Cardiac septum (tissue), 1 donor: ENCODE measurements at regions not wholly inside any gene's neighbourhood (a gene's known extent, or its start where the extent isn't known, plus 50 kb on each side); places are given as distances from the start of the nearest gene placed in this dataset.
"Not testable (repeated sequence)": the region's sequence is repeated elsewhere in the genome, so short reads cannot be mapped to it uniquely, and the experiment has no call there.

Experiments
- DNase-seq: peaks from one replicate; pipeline ENCODE4 v3.0.0-alpha.2; 2020; ENCODE audit warnings: low spot score
- intact Hi-C: fragments of 100-400 bp; cut with DNase I; formaldehyde crosslinking; loops from one replicate; pipeline ENCODE4 v1.14.0; 2022
- donor health status: DM: no; HTN: no; CAD: no.

DNA sequence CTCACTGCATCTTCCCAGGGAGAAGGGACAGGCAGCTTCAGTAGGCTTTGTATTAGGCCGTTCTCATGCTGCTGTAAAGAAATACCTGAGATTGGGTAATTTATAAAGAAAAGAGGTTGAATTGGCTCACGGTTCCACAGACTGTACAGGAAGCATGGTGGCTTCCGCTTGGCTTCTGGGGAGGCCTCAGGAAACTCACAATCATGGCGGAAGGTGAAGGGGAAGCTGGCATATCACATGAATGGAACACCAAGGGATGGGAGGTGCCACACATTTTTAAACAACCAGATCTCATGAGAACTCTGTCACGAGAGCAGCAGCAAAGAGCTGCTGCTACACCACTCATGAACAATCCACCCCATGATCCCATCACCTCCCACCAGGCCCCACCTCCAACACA lies 182.2 kb upstream of the SFSWAP start:
- intact Hi-C loops = no loop called here
- no peak for DNase-seq

DNA sequence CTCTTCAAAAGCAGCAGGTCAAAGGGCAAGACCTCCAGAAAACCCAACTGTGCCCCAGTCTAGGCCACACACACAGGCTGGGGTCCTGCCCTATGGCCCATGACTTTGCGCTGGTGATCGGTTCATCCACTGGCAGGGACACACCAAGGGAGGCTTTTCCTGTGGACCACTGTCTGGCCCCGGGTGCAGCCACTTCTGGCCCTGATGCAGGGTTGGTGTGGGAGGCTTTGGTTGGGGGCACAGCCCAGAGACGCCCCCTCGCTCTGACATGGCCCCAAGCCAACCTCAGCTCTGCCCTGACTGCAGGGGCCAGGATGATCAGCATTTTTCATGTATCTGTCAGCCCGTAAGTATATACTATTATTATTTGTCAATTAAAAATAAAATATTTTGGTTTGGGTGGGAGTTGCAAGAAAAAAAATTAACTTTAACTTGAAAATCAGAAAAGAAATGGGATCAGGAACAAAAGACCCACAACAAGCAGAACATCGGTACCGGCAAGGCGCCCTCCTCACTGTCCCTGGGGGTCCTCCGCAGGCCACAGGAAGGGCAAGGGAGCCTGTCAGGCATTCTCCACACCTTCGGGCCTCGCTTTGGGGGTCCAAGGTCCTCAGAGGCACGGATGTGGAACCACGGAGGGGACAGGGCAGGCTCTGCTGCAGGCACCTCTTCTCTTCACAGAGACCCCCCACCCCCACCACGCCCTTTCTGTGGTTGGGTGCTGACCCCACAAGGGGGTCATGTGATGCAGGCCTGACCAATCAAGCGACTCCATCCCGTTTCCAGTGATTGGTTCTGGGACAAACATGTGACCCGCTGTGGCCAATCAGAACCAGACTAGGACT lies 181.5 kb upstream of the SFSWAP start:
- peak; percentile 51 for DNase-seq
- intact Hi-C loops = no loop called here

DNA sequence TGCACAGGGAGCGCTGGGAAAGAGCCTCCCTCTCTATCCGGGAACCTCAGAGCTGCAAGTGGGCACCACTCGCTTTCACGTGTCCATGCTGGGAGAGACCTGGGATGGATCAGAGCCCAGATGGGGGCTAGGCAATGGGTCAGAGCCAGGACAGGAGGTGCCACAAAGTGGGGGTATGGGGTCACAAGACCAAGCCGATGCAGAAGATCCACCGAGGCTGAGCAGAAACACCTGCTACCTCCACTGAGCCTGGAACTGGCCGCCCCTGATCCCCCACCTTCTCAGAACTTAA lies 180.9 kb upstream of the SFSWAP start:
- intact Hi-C loops = no loop called here
- DNase-seq = peak; percentile 36

DNA sequence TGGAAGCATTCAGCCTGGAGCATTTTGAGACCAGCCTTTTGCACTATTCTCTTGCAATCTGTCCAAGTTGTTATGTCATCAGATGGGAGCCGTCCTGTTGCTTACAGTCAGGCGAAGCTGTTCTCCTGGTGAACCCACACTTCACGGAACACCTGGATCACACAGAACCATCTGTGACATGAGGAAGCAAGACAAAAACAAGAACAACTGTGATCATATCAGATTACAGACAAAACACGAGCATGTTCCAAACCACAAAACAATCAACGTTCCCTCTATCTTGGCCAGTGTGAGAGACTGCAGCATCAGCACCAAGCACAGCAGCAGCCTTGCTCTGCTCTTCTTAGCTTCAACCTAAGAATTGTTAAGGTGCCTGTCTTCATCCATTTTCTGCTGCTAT lies 180.5 kb upstream of the SFSWAP start:
- no peak for DNase-seq
- intact Hi-C loops = no loop called here

DNA sequence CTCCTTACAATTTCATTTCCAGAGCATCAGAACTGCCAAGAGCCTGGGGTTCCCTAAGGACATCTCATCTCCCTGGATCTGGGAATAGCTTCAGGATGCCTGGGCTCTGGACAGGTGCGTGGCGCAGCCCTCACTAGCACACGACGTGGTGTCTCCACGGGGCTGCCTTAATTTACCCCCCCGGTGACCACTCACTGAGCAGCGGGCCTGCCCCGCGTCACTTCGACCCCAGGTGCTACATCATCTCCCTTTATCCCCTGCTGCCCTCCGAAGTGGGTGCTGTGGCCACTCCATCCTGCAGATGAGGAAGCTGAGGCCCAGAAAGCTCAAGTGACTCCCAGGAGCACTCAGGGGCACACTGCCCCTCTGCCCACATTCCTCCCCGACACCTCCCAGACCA lies 177.8 kb upstream of the SFSWAP start:
- peak; percentile 20 for DNase-seq
- intact Hi-C loops = no loop called here

DNA sequence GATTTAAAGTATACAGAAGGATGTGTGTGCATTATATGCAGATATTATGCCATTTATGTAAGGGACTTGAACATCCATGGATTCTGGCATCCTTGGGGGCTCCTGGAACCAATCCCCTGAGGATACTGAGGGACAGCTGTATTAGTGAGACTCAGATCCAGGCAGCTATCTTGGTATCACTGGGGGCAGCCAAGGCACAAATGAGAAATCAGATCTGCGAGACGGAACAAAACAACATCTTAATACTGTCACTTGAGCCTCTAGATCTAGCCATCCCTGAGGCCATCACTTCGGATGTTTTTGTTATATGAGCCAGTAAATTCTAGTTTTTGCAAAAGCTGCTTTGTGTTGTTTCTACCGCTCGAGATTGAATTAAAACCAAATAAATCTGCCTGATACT lies 175.1 kb upstream of the SFSWAP start:
- intact Hi-C loops = no loop called here
- DNase-seq = peak; percentile 3

DNA sequence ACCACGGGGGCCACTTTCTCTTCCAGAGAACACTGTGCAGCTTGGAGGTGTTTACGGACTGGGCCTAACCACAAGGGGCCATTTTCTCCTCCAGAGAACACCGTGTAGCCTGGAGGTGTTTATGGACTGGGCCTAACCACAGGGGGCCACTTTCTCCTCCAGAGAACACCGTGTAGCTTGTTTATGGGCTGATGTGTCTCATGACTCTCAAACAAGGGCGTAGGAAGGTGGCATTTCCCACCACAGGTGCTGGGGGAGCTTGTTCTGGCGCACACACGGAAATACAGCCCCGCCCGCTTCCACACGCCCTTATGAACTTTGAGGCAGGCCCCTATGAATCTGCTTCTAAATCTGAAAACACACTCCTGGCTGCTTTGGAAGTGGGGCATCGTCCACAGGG lies 174.6 kb upstream of the SFSWAP start:
- DNase-seq = peak; percentile 63
- intact Hi-C loops = no loop called here

DNA sequence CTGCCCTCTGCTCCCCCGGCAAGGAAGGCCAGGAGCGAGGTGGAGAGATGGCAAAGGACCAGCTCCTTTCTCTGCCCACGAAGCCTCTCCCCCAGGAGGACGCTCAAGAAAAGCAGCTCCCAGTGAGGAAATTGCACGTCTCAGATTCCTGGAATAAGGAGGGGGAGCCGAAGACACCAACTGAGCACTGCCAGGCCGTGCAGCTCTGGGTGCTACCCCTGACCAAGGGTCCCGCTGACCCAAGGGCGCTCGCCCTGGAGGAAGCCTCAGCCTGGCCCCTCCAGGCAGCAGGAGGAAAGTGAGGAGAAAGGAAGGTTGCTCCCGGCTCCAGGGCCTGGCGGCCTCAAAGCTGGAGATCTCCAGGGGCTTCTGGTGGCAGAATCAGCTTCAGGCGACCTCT lies 174.1 kb upstream of the SFSWAP start:
- intact Hi-C loops = no loop called here
- no peak for DNase-seq

DNA sequence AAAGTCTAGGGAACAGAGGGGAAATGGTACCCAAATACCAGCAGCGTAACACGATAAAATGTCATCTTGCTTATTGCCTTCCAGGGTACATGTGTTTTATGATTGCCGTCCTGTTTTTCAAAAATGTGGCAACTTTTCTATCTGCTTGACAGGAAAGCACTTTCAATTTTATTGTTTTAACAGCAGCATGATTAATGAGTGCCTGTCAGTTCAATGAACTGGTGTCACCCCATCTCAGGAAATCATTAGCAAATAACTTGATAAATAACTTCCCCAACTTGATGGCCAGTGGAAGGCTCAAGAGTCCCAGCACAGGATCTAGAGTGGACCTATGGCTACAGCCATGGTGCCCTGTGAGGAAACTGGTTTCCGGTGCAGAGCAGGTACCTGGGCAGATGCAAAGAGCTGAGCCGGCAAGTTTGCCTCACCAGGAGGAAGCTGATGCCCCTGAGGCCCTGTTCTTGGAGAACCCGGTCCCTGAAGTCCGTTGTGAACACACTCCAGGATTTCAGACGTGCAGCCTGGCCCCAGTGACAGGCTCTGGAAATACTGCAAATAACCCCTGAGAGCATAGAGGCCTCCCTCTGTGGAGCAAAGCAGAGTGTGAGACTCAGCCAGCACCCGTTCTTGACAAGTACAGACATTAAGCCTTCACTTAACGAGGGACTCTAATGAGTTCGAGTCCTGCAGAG lies 173.5 kb upstream of the SFSWAP start:
- DNase-seq = no peak
- intact Hi-C loops = no loop called here

DNA sequence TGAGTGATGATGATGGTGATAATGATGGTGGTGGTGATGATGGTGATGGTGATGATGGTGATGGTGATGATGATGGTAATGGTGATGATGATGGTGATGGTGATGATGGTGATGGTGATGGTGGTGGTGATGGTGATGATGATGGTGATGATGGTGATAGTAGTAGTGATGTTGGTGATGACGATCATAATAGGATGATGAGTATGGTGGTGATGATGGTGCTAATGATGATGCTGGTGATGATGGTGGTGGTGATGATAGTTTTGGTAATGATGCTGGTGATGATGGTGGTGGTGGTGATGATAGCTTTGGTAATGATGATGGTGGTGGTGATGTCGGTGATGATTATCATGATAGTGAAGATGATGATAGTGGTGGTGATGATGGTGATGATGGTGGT lies 171.5 kb upstream of the SFSWAP start:
- intact Hi-C loops = no loop called here

DNA sequence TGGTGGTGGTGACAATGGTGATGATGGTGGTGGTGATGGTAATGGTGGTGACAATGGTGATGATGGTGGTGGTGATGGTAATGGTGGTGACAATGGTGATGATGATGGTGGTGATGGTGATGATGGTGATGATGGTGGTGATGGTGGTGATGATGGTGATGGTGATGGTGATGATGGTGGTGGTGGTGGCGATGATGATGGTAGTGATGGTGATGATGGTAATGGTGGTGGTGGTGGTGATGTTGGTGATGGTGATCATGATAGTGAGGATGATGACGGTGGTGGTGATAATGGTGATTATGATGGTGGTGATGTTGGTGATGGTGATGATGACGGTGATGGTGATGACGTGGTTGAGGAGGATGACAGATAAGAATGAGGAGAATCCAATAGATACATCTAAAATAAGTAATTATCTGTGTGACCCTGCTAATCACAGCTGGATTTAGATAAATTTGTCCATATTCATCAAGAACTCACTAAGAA lies 170.7 kb upstream of the SFSWAP start:
- intact Hi-C loops = no loop called here
- DNase-seq = no peak

More for the DNA sequence above, 171.5 kb upstream of the SFSWAP start:
- DNase-seq = no peak

DNA sequence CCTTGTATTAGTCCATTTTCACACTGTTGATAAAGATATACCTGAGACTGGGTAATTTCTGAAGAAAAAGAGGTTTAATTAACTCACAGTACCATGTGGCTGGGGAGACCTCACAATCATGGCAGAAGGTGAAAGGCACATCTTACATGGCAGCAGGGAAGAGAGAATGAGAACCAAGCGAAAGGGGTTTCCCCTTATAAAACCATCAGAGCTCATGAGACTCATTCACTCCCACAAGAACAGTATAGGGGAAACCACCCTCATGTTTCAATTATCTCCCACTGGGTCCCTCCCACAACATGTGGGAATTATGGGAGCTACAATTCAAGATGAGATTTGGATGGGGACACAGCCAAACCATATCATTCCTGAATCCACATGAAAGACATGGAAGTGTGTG lies 169.4 kb upstream of the SFSWAP start:
- DNase-seq, intact Hi-C loops: not testable (repeated sequence)

DNA sequence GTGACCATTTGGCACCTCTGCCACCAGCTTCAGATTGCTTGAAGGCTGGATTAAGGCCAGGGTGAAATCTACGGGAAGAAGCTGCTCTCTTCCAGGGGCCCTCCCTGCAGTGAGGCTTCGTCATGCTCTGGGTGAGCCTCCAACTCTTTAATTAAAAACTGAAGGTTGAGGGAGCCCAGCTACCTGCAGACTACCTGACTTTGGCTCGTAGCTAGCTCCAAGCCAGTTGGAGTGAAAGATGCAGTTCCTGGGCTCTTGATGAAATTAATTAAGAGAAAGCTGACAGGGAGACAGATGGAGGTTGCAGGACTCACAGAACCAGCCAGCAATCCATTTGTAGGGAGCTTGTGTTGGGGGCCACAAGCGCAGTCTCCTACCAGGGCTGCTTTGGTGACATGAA lies 168.5 kb upstream of the SFSWAP start:
- intact Hi-C loops = no loop called here
- no peak for DNase-seq

DNA sequence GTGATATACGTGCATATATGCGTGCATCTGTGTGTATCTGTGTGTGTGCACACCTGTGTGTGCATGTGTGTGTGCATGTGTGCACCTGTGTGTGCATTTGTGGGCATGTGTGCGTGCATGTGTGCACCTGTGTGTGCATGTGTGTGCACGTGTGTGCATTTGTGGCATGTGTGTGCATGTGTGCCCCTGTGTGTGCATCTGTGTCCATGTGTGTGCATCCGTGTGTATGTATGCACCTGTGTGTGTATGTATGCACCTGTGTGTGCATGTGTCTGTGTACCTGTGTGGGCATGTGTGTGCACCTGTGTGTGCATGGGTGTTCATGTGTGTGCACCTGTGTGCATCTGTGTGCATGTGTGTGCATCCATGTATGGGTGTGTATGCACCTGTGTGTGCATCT lies 167.8 kb upstream of the SFSWAP start:
- intact Hi-C loops = no loop called here
- DNase-seq = no peak

DNA sequence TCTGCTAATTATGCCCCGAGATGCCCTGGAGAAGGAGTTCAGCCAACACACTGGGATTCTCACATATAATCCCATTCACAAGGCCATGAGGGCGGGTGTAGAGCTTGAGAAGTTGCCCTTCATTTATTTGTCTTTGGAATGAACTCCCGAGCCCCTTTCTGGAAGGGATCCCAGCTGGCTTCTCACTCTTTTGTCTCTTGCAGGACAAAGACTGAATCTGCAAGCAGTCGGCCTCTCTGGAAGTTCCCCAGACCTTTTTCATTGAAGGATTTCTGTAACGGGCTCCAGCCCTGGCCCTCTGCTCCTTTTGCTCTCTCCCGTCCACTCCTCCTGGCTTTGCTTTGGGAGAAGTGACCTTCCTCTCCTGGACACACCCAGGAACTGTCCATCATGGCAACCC lies 163.3 kb upstream of the SFSWAP start:
- DNase-seq = no peak
- intact Hi-C loops = no loop called here

DNA sequence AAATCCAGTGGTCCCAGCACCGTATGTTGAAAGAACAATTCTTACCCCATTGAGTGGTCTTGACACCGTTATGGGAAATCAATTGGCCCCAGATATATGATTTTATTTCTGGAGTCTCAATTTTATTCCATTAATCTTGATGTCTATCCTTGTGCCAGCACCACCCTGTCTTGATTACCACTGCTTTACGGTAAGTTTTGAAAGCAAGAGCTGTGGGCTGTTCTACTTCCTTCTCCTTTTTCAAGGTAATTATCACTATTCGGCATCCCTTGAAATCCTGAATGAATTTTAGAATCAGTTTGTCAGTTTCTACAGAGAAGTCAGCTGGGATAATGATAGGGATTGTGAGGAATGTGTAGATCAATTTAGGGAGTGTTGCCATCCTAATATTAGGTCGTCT lies 160.8 kb upstream of the SFSWAP start:
- intact Hi-C loops = no loop called here
- no peak for DNase-seq

DNA sequence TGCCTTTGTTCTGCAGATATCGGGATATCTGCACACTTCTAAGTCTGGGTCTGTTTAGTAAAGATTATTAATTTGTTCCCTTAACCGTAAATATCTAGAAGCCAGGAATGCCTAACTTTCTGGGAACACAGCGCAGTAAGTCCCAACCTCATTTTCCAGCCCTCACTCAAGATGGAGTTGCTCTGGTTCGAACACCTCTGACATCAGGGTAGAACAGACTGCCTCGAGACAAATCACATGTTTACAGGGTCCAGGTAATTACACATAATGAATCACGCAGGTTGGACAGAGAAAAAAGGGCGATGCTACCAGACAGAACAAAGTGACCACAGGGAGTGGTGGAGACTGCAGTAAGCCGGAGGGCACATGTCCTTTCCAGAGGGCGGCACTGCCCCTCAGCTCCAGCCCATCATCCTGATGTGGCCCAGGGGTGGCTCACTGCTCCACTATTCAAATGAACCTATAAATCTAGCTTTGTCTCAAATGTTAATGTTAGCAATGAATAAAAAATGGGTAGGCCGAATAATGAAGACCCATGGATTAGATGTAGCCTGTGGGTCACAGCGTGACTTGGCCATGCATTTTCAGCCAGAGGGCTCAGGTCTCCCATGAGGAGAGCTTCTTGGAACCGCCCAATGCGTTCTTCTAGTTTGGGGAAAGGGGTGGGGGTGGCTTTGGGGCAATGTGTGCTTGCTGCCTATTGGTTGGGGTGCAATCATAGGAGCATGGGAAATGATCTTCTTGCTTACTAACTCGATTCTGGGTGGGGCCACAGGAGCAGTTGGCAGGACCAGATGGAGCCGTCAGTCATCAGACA lies 159.0 kb upstream of the SFSWAP start:
- no peak for DNase-seq
- intact Hi-C loops = no loop called here

DNA sequence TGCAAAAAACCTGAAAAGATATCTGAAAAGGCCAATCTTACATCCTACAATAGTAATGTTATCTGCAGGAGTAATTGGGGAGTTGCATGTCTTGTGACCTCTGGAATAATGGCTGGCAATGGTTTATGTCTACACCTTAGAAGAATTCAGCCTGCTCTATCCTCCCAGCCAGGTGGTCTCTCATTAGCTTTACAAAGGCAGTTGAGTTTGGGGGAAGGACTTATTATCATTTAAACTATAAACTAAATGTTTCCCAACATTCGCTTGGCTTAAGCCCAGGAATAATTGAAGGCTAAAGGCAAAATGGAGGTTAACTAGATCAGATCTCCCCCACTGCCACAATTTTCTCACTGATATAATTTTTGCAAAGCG lies 158.4 kb upstream of the SFSWAP start:
- no peak for DNase-seq
- intact Hi-C loops = no loop called here

DNA sequence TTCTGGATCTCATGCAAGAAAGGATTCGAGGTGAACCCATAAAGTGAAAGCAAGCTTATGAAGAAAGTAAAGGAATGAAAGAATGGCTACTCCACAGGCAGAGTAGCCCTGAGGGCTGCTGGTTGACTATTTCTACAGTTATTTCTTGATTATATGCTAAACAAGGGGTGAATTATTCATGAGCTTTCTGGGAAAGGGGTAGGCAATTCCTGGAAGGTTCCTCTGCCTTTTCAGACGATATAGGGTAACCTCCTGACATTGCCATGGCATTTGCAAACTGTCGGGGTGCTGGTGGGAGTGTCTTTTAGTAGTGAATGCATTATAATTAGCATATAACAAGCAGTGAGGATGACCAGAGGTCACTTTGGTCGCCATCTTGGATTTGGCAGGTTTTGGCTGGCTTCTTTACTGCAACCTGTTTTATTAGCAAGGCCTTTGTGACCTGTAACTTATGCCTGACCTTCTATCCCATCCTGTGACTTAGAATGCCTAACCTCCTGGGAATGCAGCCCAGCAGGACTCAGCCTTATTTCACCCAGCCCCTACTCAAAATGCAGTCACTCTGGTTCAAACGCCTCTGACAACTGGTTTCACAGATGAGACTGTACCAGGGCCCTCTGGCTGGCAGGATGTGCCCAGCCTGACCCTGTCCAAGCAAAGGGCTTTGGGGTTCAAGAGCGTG lies 157.7 kb upstream of the SFSWAP start:
- no peak for DNase-seq
- intact Hi-C loops = no loop called here

DNA sequence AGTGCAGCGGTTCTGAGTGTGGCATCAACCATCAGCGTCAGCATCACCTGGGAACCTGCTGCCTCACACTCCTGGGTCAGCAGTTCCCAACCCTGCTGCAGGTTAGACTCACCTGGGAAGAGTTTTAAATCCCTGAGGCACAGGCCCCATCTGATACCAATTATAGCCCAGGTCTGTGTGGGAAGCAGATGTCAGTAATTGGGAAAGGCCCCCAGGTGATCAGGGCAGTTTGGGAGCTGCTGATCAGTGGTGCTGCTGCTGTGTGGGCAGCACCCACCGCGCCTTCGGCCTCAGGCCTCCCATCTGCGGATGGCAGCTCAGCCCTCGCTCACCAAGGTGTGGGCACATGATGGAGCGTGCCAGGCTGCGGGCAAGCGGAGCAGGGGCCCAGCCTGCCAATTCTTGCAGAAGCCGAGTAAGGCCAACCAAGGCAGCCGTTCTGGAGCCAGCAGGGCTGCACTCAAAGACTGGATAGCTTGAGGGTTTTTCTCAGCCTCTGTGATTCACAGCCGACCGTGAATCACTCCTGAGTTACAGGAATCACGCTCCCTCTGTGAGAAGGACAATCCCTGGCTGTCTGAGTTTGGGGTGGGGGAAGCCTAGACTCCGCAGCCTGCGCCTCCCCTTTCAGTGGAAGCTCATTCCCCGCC lies 155.6 kb upstream of the SFSWAP start:
- intact Hi-C loops = no loop called here
- peak; percentile 33 for DNase-seq
